PC-3 (cell line): ENCODE measurements at regions not wholly inside any gene's neighbourhood (a gene's known extent, or its start where the extent isn't known, plus 50 kb on each side); places are given as distances from the start of the nearest gene placed in this dataset.
"Not testable (repeated sequence)": the region's sequence is repeated elsewhere in the genome, so short reads cannot be mapped to it uniquely, and the experiment has no call there.

Experiments
- ATAC-seq: fragments of 200-7000 bp; cut with Tn5 transposase; 2 replicates; pipeline ENCODE4 v1.9.1; 2020; ENCODE audit warnings: mild to moderate bottlenecking, moderate library complexity
- BruUV-seq: library from RNA; stranded (reverse); fragments of 400-500 nt; replicated peaks from 2 replicates; lab custom pipeline; 2021; lab: Mats Ljungman, UMichigan
- CTCF ChIA-PET: fragments of 300-600 bp; sonication (Branson Sonifier 250); formaldehyde crosslinking; loops from one replicate; lab custom pipeline; 2022; ENCODE audit warnings: antibody characterized with exemption; lab: Charles Lee
- POLR2A ChIA-PET: fragments of 300-600 bp; sonication (Branson Sonifier 250); formaldehyde crosslinking; loops from one replicate; lab custom pipeline; 2022; ENCODE audit warnings: antibody characterized with exemption; ENCODE audit not compliant: unreplicated experiment; lab: Charles Lee
- DNase-seq: peaks from one replicate; pipeline ENCODE4 v3.0.0-alpha.2; 2015
- H2AFZ ChIP-seq: fragments of 300-600 bp; sonication (generic); 2 replicates; pipeline ENCODE4 v1.6.0; 2016; ENCODE audit warnings: antibody characterized with exemption, low read length
- H3F3A ChIP-seq: fragments of 300-600 bp; sonication (generic); one replicate; pipeline ENCODE4 v1.6.0; 2017; ENCODE audit warnings: antibody characterized with exemption, low read length, control low read depth, mild to moderate bottlenecking; ENCODE audit not compliant: unreplicated experiment
- H3K27ac ChIP-seq: fragments of 300-600 bp; sonication (generic); 2 replicates; pipeline ENCODE4 v1.5.1; 2016; ENCODE audit warnings: mild to moderate bottlenecking, low read length
- H3K27me3 ChIP-seq: fragments of 300-600 bp; sonication (generic); 2 replicates; pipeline ENCODE4 v1.6.1; 2016; ENCODE audit warnings: low read length, mixed read lengths
- H3K36me3 ChIP-seq: fragments of 300-600 bp; sonication (generic); 2 replicates; pipeline ENCODE4 v1.6.1; 2016; ENCODE audit warnings: low read depth, mixed run types, low read length, mixed read lengths
- H3K4me1 ChIP-seq: fragments of 300-600 bp; sonication (generic); 2 replicates; pipeline ENCODE4 v1.5.1; 2016; ENCODE audit warnings: low read length; ENCODE audit not compliant: insufficient read depth
- H3K4me2 ChIP-seq: fragments of 300-600 bp; sonication (generic); 2 replicates; pipeline ENCODE4 v1.6.0; 2016; ENCODE audit warnings: low read length
- H3K4me3 ChIP-seq: fragments of 300-600 bp; sonication (generic); 2 replicates; pipeline ENCODE4 v1.5.1; 2016; ENCODE audit warnings: mild to moderate bottlenecking, low read length, mixed read lengths
- H3K79me2 ChIP-seq: fragments of 300-600 bp; sonication (generic); 2 replicates; pipeline ENCODE4 v1.6.1; 2017; ENCODE audit warnings: low read length, mixed read lengths
- H3K9ac ChIP-seq: fragments of 300-600 bp; sonication (generic); 2 replicates; pipeline ENCODE4 v1.6.0; 2016; ENCODE audit warnings: mild to moderate bottlenecking, low read length
- H3K9me2 ChIP-seq: fragments of 300-600 bp; sonication (generic); replicated peaks from 2 replicates; pipeline ENCODE4 v1.6.1; 2016; ENCODE audit warnings: mixed run types, low read length, mixed read lengths
- H3K9me3 ChIP-seq: fragments of 300-600 bp; sonication (generic); 2 replicates; pipeline ENCODE4 v1.6.1; 2016; ENCODE audit warnings: low read length, mixed read lengths
- H4K20me1 ChIP-seq: fragments of 300-600 bp; sonication (generic); 2 replicates; pipeline ENCODE4 v1.6.1; 2016; ENCODE audit warnings: low read length, mixed read lengths
- intact Hi-C: fragments of 100-400 bp; cut with micrococcal nuclease; formaldehyde crosslinking; loops from 2 replicates; pipeline ENCODE4 v1.9.0; 2023

DNA sequence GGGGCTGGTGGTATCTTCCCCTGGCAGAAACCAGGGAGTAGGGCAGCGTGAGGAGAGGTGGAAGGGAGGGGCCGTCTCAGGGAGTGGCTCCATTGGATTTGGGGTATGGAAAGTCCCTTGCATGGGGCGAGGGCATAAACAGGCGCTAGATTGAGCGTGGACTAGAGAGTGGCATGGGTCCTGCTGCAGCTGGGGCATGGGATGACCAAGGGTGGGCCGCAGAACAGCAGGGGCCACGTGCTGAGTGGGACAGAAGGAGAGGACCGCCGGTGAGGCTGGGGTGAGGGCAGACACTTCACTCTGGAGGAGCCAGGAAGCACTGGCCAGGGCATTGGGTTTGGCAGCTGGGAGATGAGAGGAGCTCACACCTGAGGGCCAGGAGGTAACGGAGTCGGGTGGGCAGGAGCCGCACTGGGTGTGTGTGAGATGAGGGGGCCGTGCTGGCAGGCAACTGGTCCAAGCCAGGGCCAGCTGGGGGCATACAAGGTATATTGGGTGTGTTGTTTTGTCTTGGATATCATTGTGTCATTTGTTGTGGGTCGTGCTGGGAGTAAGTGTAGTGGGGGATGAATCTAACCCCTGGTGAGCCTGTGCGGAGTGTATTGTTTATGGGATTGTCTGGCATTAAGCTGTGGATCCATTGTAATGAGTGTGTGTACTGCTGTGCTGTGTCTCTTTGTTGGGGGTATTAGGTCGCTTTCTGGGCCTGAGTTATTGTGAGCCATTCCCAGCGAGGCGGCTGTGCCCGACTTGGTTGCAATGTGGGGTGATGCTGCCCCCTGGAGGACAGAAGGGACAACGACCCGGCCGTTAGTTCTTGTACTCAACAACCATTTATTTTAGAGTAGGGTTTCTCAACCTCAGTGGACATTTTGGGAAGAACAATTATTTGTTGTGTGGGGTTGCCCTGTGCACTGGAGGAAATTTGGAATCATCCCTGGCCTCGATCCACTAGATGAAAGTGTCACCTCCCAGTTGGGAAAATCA lies 115.3 kb downstream of the ZNF267 start:
- H3K4me3 ChIP-seq, H3K4me2 ChIP-seq, H4K20me1 ChIP-seq, H3K36me3 ChIP-seq, intact Hi-C loops, H3K9me3 ChIP-seq, H3F3A ChIP-seq, H3K9ac ChIP-seq, BruUV-seq, CTCF ChIA-PET, H3K4me1 ChIP-seq, DNase-seq, H2AFZ ChIP-seq, POLR2A ChIA-PET, H3K27me3 ChIP-seq, H3K79me2 ChIP-seq, H3K9me2 ChIP-seq, H3K27ac ChIP-seq: not testable (repeated sequence)
- ATAC-seq, result peak; percentile 46; the same call in 1 of the 2 replicates

DNA sequence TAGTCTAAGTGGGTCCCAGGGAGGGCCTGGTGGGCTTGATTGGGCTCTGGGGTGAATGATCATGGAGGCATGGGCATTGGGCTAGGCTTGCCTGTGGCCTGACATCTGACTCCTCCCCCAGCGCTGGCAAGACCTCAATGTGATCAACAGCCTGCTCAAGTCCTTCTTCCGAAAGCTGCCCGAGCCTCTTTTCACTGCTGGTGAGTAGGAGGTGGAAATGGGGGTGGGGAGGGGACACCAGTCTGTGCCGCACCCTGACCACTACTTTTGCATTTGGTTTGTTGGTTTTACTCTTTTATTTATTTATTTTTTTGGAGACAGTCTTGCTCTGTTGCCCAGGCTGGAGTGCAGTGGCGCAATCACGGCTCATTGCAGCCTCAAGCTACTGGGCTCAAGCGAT lies 116.7 kb downstream of the ZNF267 start:
- H3K9me2 ChIP-seq, ATAC-seq, H3K4me2 ChIP-seq, H3K27ac ChIP-seq, H3K36me3 ChIP-seq, POLR2A ChIA-PET, H3K4me3 ChIP-seq, H2AFZ ChIP-seq, H3K9me3 ChIP-seq, H3K79me2 ChIP-seq, DNase-seq, H3F3A ChIP-seq, H4K20me1 ChIP-seq, H3K27me3 ChIP-seq, intact Hi-C loops, H3K4me1 ChIP-seq, H3K9ac ChIP-seq, BruUV-seq, CTCF ChIA-PET: not testable (repeated sequence)

DNA sequence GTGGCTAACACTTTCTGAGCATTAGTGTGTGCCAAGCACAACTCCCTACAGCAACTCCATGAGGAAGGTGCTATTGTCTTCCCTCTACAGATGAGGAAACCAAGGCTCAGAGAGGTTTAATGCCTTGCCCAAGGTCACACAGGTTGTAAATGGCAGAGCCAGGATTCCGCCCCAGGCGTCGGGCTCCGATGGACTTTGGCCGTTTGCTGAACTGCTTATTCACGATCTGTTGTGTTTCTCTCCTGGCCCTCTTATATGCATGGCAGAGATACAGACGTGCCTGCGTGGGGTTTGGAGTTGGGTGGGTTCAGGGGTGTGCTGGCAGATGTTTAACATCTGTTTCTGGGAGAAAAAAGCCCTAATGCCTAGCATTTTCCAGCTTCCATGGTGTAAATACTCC lies 117.4 kb downstream of the ZNF267 start:
- ATAC-seq, H3F3A ChIP-seq, H3K79me2 ChIP-seq, H4K20me1 ChIP-seq, H3K9me2 ChIP-seq, POLR2A ChIA-PET, H3K4me2 ChIP-seq, H3K4me1 ChIP-seq, H3K9me3 ChIP-seq, H3K27ac ChIP-seq, BruUV-seq, intact Hi-C loops, H2AFZ ChIP-seq, H3K4me3 ChIP-seq, DNase-seq, H3K9ac ChIP-seq, H3K27me3 ChIP-seq, H3K36me3 ChIP-seq: not testable (repeated sequence)
- CTCF ChIA-PET, result interaction anchor here (0.6 kb wide), 1 partner anchor 589 kb away, joined by 3 read pairs; no protein-coding TSS in a partner anchor

DNA sequence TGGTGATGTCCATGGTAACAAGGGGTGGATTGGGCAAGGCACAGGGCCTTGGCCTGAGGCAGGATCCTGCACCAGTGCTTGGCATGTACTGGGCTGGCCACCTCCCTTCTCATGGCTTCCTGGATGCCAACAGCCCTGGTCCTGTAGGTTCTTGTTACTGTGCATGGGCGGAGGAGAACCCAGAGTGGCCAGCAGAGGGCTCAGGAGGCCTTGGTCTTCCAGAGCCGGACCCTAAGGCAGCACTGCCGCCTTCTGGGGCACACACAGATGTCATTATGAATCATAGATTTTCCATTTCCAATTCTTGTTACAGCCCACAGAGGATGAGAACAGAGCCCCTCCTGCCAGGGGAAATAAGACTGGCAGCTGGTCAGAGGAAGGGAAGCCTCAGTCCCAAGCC lies 122.7 kb downstream of the ZNF267 start:
- POLR2A ChIA-PET, H3F3A ChIP-seq, H3K9ac ChIP-seq, H3K9me2 ChIP-seq, H3K27ac ChIP-seq, H3K79me2 ChIP-seq, H3K9me3 ChIP-seq, H3K36me3 ChIP-seq, H3K4me1 ChIP-seq, CTCF ChIA-PET, H3K4me2 ChIP-seq, DNase-seq, H4K20me1 ChIP-seq, H3K27me3 ChIP-seq, intact Hi-C loops, ATAC-seq, BruUV-seq, H2AFZ ChIP-seq, H3K4me3 ChIP-seq: not testable (repeated sequence)

DNA sequence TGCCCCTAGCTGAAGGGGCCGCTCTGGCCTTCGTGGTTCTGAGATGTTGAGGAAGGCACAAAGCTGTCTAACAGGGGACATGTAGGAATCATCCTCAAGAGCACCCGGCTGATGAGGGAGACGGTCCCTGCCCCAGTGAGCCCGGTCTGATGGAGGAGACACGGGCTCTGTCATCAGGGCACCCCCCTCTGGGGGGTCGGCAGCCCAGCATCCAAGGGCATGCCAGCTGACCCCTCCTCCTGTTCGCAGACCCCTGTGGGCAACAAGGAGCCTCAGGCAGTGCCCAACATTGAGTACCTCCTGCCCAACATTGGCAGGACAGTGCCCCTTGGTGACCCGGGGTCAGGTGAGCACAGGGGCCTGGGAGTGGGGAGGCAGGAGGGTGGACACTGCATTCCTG lies 128.9 kb downstream of the ZNF267 start:
- H2AFZ ChIP-seq, DNase-seq, H3K9ac ChIP-seq, H3K9me2 ChIP-seq, H3K4me1 ChIP-seq, BruUV-seq, ATAC-seq, H3K36me3 ChIP-seq, H3K4me2 ChIP-seq, intact Hi-C loops, H3K27me3 ChIP-seq, H3K79me2 ChIP-seq, H3K27ac ChIP-seq, CTCF ChIA-PET, H3K4me3 ChIP-seq, H3K9me3 ChIP-seq, POLR2A ChIA-PET, H4K20me1 ChIP-seq, H3F3A ChIP-seq: not testable (repeated sequence)

DNA sequence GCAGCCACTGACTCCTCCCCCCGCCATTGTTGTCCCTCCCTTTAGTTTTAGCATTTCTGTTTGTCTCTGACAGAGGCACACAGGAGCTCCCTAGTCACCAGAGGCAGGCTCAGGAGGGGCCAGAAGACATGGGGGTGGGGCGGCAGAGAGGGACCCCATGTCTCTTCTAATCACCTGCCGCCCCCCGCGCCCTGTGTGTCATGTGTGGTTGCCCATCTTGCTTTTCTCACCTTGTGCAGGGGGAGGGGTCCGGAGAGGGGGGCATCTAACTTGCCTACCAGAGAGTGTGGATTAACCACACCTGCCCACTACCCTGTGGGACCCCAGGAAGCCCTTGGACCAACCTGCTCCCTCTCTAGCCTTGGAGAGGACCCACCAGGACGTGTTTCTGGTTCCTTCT lies 130.2 kb downstream of the ZNF267 start:
- BruUV-seq, CTCF ChIA-PET: not testable (repeated sequence)

More for the DNA sequence above, 130.2 kb downstream of the ZNF267 start:
- H3K4me2 ChIP-seq, H2AFZ ChIP-seq, H3F3A ChIP-seq, intact Hi-C loops, H3K9me3 ChIP-seq, POLR2A ChIA-PET, H3K27ac ChIP-seq, H3K36me3 ChIP-seq, ATAC-seq, H3K4me3 ChIP-seq, H3K79me2 ChIP-seq, H4K20me1 ChIP-seq, H3K4me1 ChIP-seq, H3K9me2 ChIP-seq, H3K27me3 ChIP-seq, H3K9ac ChIP-seq, DNase-seq: not testable (repeated sequence)
